NB4 (cell line): ENCODE measurements at regions not wholly inside any gene's neighbourhood (a gene's known extent, or its start where the extent isn't known, plus 50 kb on each side); places are given as distances from the start of the nearest gene placed in this dataset.

Experiments
- POLR2A ChIP-seq: IDR thresholded peaks from 2 replicates; pipeline ENCODE4 v1.6.1; 2011; ENCODE audit warnings: mild to moderate bottlenecking; ENCODE audit not compliant: insufficient read length; ENCODE audit errors: extremely low read depth
- TF ChIP-seq, protein P1 (sequence below): IDR thresholded peaks from one replicate; pipeline ENCODE4 v1.5.1; 2012; ENCODE audit warnings: low read depth, low read length

DNA sequence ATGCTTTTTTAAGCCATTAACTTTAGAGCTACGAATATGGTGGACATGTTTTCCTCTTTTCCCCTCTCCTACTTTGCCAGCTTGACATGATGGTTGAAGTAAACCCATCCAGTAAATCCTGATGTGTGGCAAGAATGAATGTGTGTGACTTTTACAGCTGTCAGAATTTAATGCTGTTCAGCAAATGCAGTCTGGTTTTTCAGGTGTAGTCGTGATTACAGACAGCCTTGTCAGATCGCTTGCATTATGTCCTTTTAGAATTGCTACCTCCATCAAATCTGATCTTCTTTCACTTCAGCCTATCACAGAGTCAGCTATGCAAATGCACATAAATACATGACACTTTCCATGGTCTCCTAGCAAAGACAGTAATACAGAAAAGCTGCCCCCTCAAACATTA is 278.5 kb downstream of the FBXO15 start:
- TF ChIP-seq, protein P1, sequence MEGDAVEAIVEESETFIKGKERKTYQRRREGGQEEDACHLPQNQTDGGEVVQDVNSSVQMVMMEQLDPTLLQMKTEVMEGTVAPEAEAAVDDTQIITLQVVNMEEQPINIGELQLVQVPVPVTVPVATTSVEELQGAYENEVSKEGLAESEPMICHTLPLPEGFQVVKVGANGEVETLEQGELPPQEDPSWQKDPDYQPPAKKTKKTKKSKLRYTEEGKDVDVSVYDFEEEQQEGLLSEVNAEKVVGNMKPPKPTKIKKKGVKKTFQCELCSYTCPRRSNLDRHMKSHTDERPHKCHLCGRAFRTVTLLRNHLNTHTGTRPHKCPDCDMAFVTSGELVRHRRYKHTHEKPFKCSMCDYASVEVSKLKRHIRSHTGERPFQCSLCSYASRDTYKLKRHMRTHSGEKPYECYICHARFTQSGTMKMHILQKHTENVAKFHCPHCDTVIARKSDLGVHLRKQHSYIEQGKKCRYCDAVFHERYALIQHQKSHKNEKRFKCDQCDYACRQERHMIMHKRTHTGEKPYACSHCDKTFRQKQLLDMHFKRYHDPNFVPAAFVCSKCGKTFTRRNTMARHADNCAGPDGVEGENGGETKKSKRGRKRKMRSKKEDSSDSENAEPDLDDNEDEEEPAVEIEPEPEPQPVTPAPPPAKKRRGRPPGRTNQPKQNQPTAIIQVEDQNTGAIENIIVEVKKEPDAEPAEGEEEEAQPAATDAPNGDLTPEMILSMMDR: no peak
- TF ChIP-seq POLR2A: no peak
